ENCODE measurements at regions not wholly inside any gene's neighbourhood (a gene's known extent, or its start where the extent isn't known, plus 50 kb on each side); places are given as distances from the start of the nearest gene placed in this dataset.

DNA sequence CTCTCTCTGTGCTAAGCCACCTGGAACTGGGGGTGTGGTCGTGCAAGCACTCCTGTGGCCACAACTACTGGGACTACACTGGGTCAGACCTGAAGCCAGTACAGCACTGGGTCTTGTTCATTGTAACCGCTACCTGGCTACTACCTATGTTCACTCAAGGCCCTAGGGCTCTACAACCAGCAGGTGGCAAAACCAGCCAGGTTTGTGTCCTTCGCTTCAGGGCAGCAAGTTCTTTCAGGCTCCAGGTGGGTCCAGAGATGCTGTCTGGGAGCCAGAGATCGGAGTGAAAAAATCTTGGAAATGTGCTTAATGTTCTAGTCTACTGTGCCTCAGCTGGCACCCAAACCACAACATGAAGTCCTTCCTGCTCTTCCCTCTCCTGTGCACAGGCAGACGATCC is 171.6 kb upstream of the SORCS1 start:
- no peaks in the 10 kb centered on the region for H3K9me3 Mint-ChIP-seq (ENCODE audit: unreplicated experiment)
- H3K4me3 Mint-ChIP-seq (ENCODE audit: unreplicated experiment), result no peak overlapping the region
- H3K4me3 ChIP-seq (ENCODE audit: low read depth, low read length), result no peak overlapping the region
- H3K27me3 ChIP-seq (replicated peaks; ENCODE audit: control insufficient read depth, insufficient read depth, low read length), result no peaks in the 10 kb centered on the region
- H3K4me1 ChIP-seq, result no peaks in the 10 kb centered on the region
- ChIA-PET CTCF (no interaction called here), POLR2A (no interaction called here)
- H3K27ac Mint-ChIP-seq (ENCODE audit: unreplicated experiment), result no peak overlapping the region
- H3K4me1 Mint-ChIP-seq (ENCODE audit: low read depth, unreplicated experiment), result no peaks in the 10 kb centered on the region
- intact Hi-C loops (cut with micrococcal nuclease; ENCODE audit: unreplicated experiment), result no loop called here
- no peaks in the 10 kb centered on the region; the same call in 1 of the 2 replicates for H3K9me3 ChIP-seq
- TF ChIP-seq, protein P1, sequence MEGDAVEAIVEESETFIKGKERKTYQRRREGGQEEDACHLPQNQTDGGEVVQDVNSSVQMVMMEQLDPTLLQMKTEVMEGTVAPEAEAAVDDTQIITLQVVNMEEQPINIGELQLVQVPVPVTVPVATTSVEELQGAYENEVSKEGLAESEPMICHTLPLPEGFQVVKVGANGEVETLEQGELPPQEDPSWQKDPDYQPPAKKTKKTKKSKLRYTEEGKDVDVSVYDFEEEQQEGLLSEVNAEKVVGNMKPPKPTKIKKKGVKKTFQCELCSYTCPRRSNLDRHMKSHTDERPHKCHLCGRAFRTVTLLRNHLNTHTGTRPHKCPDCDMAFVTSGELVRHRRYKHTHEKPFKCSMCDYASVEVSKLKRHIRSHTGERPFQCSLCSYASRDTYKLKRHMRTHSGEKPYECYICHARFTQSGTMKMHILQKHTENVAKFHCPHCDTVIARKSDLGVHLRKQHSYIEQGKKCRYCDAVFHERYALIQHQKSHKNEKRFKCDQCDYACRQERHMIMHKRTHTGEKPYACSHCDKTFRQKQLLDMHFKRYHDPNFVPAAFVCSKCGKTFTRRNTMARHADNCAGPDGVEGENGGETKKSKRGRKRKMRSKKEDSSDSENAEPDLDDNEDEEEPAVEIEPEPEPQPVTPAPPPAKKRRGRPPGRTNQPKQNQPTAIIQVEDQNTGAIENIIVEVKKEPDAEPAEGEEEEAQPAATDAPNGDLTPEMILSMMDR (IDR thresholded peaks at IDR 0.05; ENCODE audit: insufficient read depth in 1 of 2, low read depth in 1 of 2, low read length in 1 of 2, severe bottlenecking in 1 of 2, unreplicated experiment in 1 of 2), result no peak
- BruUV-seq (replicated peaks), result no TSS peak
- H3K36me3 ChIP-seq (ENCODE audit: control insufficient read depth, insufficient read depth, low read length), result no peaks in the 10 kb centered on the region
- no peaks in the 10 kb centered on the region for H3K27me3 Mint-ChIP-seq (ENCODE audit: insufficient read depth, unreplicated experiment)
- no peaks in the 10 kb centered on the region for H3K36me3 Mint-ChIP-seq (ENCODE audit: insufficient read depth, unreplicated experiment)
- no peak for DNase-seq

DNA sequence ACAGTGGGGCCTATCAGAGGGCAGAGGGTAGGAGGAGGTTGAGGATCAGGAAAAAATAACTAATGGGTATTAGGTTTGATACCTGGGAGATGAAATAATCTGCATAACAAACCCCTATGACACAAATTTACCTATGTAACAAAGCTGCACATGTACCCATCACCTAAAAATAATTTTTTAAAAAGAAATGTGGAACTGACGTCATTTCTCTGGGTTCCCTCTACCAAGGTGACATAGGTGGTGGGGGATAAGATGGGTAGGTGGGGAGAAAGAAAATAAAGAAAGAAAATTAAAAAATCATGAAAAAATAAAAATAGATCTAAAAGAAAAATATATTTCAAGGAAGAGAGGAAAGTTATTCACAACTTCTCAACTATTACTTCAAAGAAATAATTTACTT is 153.1 kb upstream of the SORCS1 start:
- H3K27me3 ChIP-seq (replicated peaks; ENCODE audit: control insufficient read depth, insufficient read depth, low read length), result no peaks in the 10 kb centered on the region
- no peak overlapping the region for H3K4me3 ChIP-seq (ENCODE audit: low read depth, low read length)
- POLR2A ChIA-PET, result no interaction called here

DNA sequence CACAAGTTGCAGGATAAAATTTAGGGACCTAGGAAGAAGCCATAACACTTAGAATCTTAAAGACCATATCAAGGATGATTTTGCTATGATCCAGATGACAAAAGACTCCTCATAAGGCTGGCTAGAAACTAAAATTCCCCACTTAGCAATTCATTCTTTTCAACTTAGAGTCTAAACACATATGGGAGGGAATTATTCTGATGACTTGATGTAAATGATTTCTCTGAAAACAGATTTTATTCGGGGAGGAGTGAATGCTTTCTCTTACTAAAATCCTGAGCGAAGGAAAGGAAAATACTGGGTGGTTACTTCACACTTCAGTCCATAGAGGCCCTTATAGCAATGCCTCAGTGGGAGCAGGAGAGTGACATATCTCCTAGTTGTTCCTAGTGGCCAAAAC is 138.7 kb upstream of the SORCS1 start:
- intact Hi-C loops (cut with micrococcal nuclease; ENCODE audit: unreplicated experiment), result no loop called here
- no TSS peak for BruUV-seq (replicated peaks)
- peaks cover 4% of the 10 kb centered on the region for H3K27me3 Mint-ChIP-seq (ENCODE audit: insufficient read depth, unreplicated experiment)

More for the DNA sequence above, 153.1 kb upstream of the SORCS1 start:
- no peak overlapping the region for H3K4me3 Mint-ChIP-seq (ENCODE audit: unreplicated experiment)
- no peaks in the 10 kb centered on the region for H3K36me3 Mint-ChIP-seq (ENCODE audit: insufficient read depth, unreplicated experiment)
- no peaks in the 10 kb centered on the region for H3K4me1 Mint-ChIP-seq (ENCODE audit: low read depth, unreplicated experiment)
- CTCF ChIA-PET, result no interaction called here
- H3K27ac Mint-ChIP-seq (ENCODE audit: unreplicated experiment), result no peak overlapping the region
- Histone ChIP-seq H3K4me1 (no peaks in the 10 kb centered on the region), H3K36me3 (ENCODE audit: control insufficient read depth, insufficient read depth, low read length) (no peaks in the 10 kb centered on the region), H3K9me3 (no peaks in the 10 kb centered on the region)
- TF ChIP-seq, protein P1 (IDR thresholded peaks at IDR 0.05; ENCODE audit: insufficient read depth in 1 of 2, low read depth in 1 of 2, low read length in 1 of 2, severe bottlenecking in 1 of 2, unreplicated experiment in 1 of 2), result no peak
- no TSS peak for BruUV-seq (replicated peaks)
- intact Hi-C loops (cut with micrococcal nuclease; ENCODE audit: unreplicated experiment), result no loop called here
- H3K9me3 Mint-ChIP-seq (ENCODE audit: unreplicated experiment), result no peaks in the 10 kb centered on the region
- H3K27me3 Mint-ChIP-seq (ENCODE audit: insufficient read depth, unreplicated experiment), result no peaks in the 10 kb centered on the region
- no peak for DNase-seq

More for the DNA sequence above, 138.7 kb upstream of the SORCS1 start:
- H3K4me3 ChIP-seq (ENCODE audit: low read depth, low read length), result no peak overlapping the region
- H3K36me3 Mint-ChIP-seq (ENCODE audit: insufficient read depth, unreplicated experiment), result no peaks in the 10 kb centered on the region
- H3K4me1 ChIP-seq, result no peaks in the 10 kb centered on the region
- CTCF ChIA-PET, result no interaction called here
- no peaks in the 10 kb centered on the region for H3K36me3 ChIP-seq (ENCODE audit: control insufficient read depth, insufficient read depth, low read length)
- no peak for DNase-seq
- no peaks in the 10 kb centered on the region for H3K9me3 ChIP-seq
- no peaks in the 10 kb centered on the region for H3K4me1 Mint-ChIP-seq (ENCODE audit: low read depth, unreplicated experiment)
- H3K9me3 Mint-ChIP-seq (ENCODE audit: unreplicated experiment), result peaks cover 6% of the 10 kb centered on the region
- TF ChIP-seq, protein P1 (IDR thresholded peaks at IDR 0.05; ENCODE audit: insufficient read depth in 1 of 2, low read depth in 1 of 2, low read length in 1 of 2, severe bottlenecking in 1 of 2, unreplicated experiment in 1 of 2), result no peak
- POLR2A ChIA-PET, result no interaction called here
- no peak overlapping the region for H3K27ac Mint-ChIP-seq (ENCODE audit: unreplicated experiment)
- H3K27me3 ChIP-seq (replicated peaks; ENCODE audit: control insufficient read depth, insufficient read depth, low read length), result no peaks in the 10 kb centered on the region
- H3K4me3 Mint-ChIP-seq (ENCODE audit: unreplicated experiment), result no peak overlapping the region
